H9 (cell line): ENCODE measurements at regions not wholly inside any gene's neighbourhood (a gene's known extent, or its start where the extent isn't known, plus 50 kb on each side); places are given as distances from the start of the nearest gene placed in this dataset.

Source experiments
- DNase-seq: peaks from one replicate; pipeline ENCODE4 v3.0.0-alpha.2; 2017
- H2AFZ ChIP-seq: one replicate; pipeline ENCODE4 v1.6.1; 2013; ENCODE audit warnings: mild to moderate bottlenecking, low read length, control low read depth, moderate library complexity
- H2AK5ac ChIP-seq: 2 replicates; pipeline ENCODE4 v1.6.1; 2013; ENCODE audit warnings: low read length, control low read depth, mixed read lengths; ENCODE audit not compliant: insufficient read length
- H2BK120ac ChIP-seq: one replicate; pipeline ENCODE4 v1.6.1; 2013; ENCODE audit warnings: low read depth, mild to moderate bottlenecking, low read length, control low read depth, inconsistent platforms; ENCODE audit not compliant: poor library complexity, severe bottlenecking
- H2BK12ac ChIP-seq: 2 replicates; pipeline ENCODE4 v1.6.1; 2013; ENCODE audit warnings: low read length, control low read depth, mixed read lengths, low read depth; ENCODE audit not compliant: insufficient read length
- H2BK15ac ChIP-seq: 2 replicates; pipeline ENCODE4 v1.6.1; 2013; ENCODE audit warnings: low read depth, low read length, control low read depth
- H2BK20ac ChIP-seq: one replicate; pipeline ENCODE4 v1.6.1; 2013; ENCODE audit warnings: low read depth, mild to moderate bottlenecking, low read length, control low read depth, inconsistent platforms; ENCODE audit not compliant: poor library complexity, severe bottlenecking
- H2BK5ac ChIP-seq: 2 replicates; pipeline ENCODE4 v1.6.1; 2013; ENCODE audit warnings: low read length, control low read depth, mixed read lengths; ENCODE audit not compliant: insufficient read length
- H3K14ac ChIP-seq: 2 replicates; pipeline ENCODE4 v1.6.1; 2013; ENCODE audit warnings: low read length, control low read depth; ENCODE audit not compliant: insufficient read depth
- H3K18ac ChIP-seq: 2 replicates; pipeline ENCODE4 v1.6.1; 2013; ENCODE audit warnings: low read depth, mild to moderate bottlenecking, mixed read lengths, low read length, control low read depth; ENCODE audit not compliant: insufficient read length
- H3K23ac ChIP-seq: 2 replicates; pipeline ENCODE4 v1.6.1; 2013; ENCODE audit warnings: low read length, control low read depth, mixed read lengths, low read depth; ENCODE audit not compliant: insufficient read length
- H3K23me2 ChIP-seq: 2 replicates; pipeline ENCODE4 v1.6.1; 2013; ENCODE audit warnings: low read depth, mild to moderate bottlenecking, mixed read lengths, low read length, control low read depth; ENCODE audit not compliant: insufficient read length, poor library complexity, severe bottlenecking
- H3K27ac ChIP-seq: 2 replicates; pipeline ENCODE4 v1.5.1; 2013; ENCODE audit warnings: low read length, control low read depth, mixed read lengths, low read depth; ENCODE audit not compliant: insufficient read length
- H3K27me3 ChIP-seq: 2 replicates; pipeline ENCODE4 v1.6.1; 2013; ENCODE audit warnings: low read length, control low read depth, inconsistent platforms; ENCODE audit not compliant: insufficient read depth
- H3K4ac ChIP-seq: 2 replicates; pipeline ENCODE4 v1.6.1; 2013; ENCODE audit warnings: low read depth, mild to moderate bottlenecking, control low read depth, inconsistent platforms, low read length, moderate library complexity
- H3K4me1 ChIP-seq: 2 replicates; pipeline ENCODE4 v1.6.1; 2013; ENCODE audit warnings: low read length, control low read depth, inconsistent platforms; ENCODE audit not compliant: insufficient read depth
- H3K4me2 ChIP-seq: 2 replicates; pipeline ENCODE4 v1.6.1; 2013; ENCODE audit warnings: low read length, control low read depth, mixed read lengths; ENCODE audit not compliant: insufficient read length, insufficient read depth
- H3K56ac ChIP-seq: 2 replicates; pipeline ENCODE4 v1.6.1; 2013; ENCODE audit warnings: low read depth, mild to moderate bottlenecking, mixed read lengths, low read length, control low read depth; ENCODE audit not compliant: insufficient read length
- H3K79me1 ChIP-seq: 2 replicates; pipeline ENCODE4 v1.6.1; 2013; ENCODE audit warnings: low read depth, mild to moderate bottlenecking, moderate library complexity, low read length, control low read depth, inconsistent platforms; ENCODE audit not compliant: insufficient read depth, poor library complexity, severe bottlenecking
- H3K79me2 ChIP-seq: 2 replicates; pipeline ENCODE4 v1.6.1; 2013; ENCODE audit warnings: low read length, control low read depth, inconsistent platforms; ENCODE audit not compliant: insufficient read depth
- H3K9ac ChIP-seq: 2 replicates; pipeline ENCODE4 v1.6.1; 2013; ENCODE audit warnings: low read length, control low read depth, mixed read lengths; ENCODE audit not compliant: insufficient read length; ENCODE audit errors: extremely low read depth
- H3K9me3 ChIP-seq: one replicate; pipeline ENCODE4 v1.6.1; 2013; ENCODE audit warnings: low read depth, low read length, inconsistent platforms; ENCODE audit not compliant: control insufficient read depth
- H3T11ph ChIP-seq: one replicate; pipeline ENCODE4 v1.6.1; 2013; ENCODE audit warnings: mild to moderate bottlenecking, low read length, control low read depth, inconsistent platforms
- H4K20me1 ChIP-seq: one replicate; pipeline ENCODE4 v1.6.1; 2013; ENCODE audit not compliant: control insufficient read depth, insufficient read length, insufficient read depth
- H4K5ac ChIP-seq: 2 replicates; pipeline ENCODE4 v1.6.1; 2013; ENCODE audit warnings: low read depth, mild to moderate bottlenecking, mixed read lengths, low read length, control low read depth; ENCODE audit not compliant: insufficient read length
- H4K8ac ChIP-seq: replicated peaks from 2 replicates; pipeline ENCODE4 v1.6.1; 2013; ENCODE audit warnings: low read length, control low read depth, mixed read lengths, low read depth; ENCODE audit not compliant: insufficient read length
- H4K91ac ChIP-seq: 2 replicates; pipeline ENCODE4 v1.6.1; 2013; ENCODE audit warnings: low read depth, mild to moderate bottlenecking, moderate library complexity, mixed read lengths, low read length, control low read depth; ENCODE audit not compliant: insufficient read length
- H3K27ac Mint-ChIP-seq, 3 experiments: 2 replicates in 2 of 3; 3 replicates in 1 of 3; pipeline ENCODE4 v1.8.0; 2020 to 2021; ENCODE audit warnings: mixed read lengths in 3 of 3, mild to moderate bottlenecking in 1 of 3, moderate library complexity in 1 of 3
- H3K27me3 Mint-ChIP-seq: 2 replicates; pipeline ENCODE4 v1.8.0; 2021; ENCODE audit warnings: low read depth, mild to moderate bottlenecking, moderate library complexity, mixed read lengths
- H3K36me3 Mint-ChIP-seq, 3 experiments: 2 replicates in 2 of 3; 3 replicates in 1 of 3; pipeline ENCODE4 v1.8.0; 2020 to 2021; ENCODE audit warnings: low read depth in 3 of 3, mixed read lengths in 3 of 3; ENCODE audit not compliant: insufficient read depth in 1 of 3
- H3K4me1 Mint-ChIP-seq, 2 experiments: 2 replicates each; pipeline ENCODE4 v1.8.0; 2020; ENCODE audit warnings: mixed read lengths in 2 of 2
- H3K4me3 Mint-ChIP-seq, 2 experiments: 2 replicates in 1 of 2; 3 replicates in 1 of 2; pipeline ENCODE4 v1.8.0; 2020 to 2021; ENCODE audit warnings: mild to moderate bottlenecking in 2 of 2, mixed read lengths in 2 of 2, moderate library complexity in 1 of 2
- H3K9me3 Mint-ChIP-seq, 2 experiments: 2 replicates in 1 of 2; 3 replicates in 1 of 2; pipeline ENCODE4 v1.8.0; 2020; ENCODE audit warnings: mild to moderate bottlenecking in 2 of 2, mixed read lengths in 2 of 2, moderate library complexity in 1 of 2
- WGBS: extraction: QIAGEN DNeasy Blood & Tissue Kit; methylation state at CpG from one replicate; pipeline ENCODE4 v1.1.7; 2013; ENCODE audit warnings: missing lambda C conversion rate, low lambda C conversion rate, mixed read lengths; ENCODE audit not compliant: insufficient read length; ENCODE audit errors: extremely low coverage; 5-methylcytosine and 5-hydroxymethylcytosine counted together
- TF ChIP-seq, protein P1 (sequence below): fragments of 200-600 bp; sonication (generic); conservative IDR thresholded peaks from 3 replicates; pipeline ENCODE4 v1.8.0; 2021; ENCODE audit warnings: antibody characterized with exemption, mild to moderate bottlenecking

DNA sequence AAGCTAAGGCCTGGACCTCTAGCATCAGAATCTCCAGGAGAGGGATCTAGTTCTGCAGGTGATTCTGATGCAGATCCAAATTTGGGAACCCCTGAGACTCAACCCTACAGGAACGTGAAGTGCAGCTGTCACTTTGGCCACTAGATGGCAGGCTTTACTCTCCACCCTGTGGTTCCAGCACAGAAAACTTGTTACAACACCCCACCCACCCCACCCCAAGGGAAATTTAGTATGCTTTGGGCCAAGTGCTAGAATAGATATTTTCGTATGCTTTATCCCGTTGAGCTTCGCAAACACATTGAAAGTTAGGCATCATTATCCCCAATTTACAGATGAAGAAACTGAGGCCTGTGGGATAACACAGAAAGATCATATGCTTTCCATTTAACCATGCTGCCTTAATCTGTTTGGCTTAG is 232.0 kb downstream of the B3GLCT start:
- Histone ChIP-seq H4K91ac (no peak overlapping the region), H4K20me1 (no peaks in the 10 kb centered on the region), H4K5ac (no peak overlapping the region), H3K4ac (no peak overlapping the region), H2BK15ac (no peak overlapping the region), H3K79me2 (no peaks in the 10 kb centered on the region), H3K23me2 (no peaks in the 10 kb centered on the region), H3K79me1 (no peaks in the 10 kb centered on the region), H3K27ac (no peak overlapping the region), H2BK20ac (no peak overlapping the region), H2BK120ac (no peak overlapping the region), H3K14ac (no peak overlapping the region), H2AK5ac (no peak overlapping the region), H3K9ac (no peak overlapping the region), H3K27me3 (no peaks in the 10 kb centered on the region), H3K9me3 (no peaks in the 10 kb centered on the region), H3K23ac (no peak overlapping the region), H2BK12ac (no peak overlapping the region), H3K18ac (no peak overlapping the region), H3T11ph (no peak overlapping the region), H3K56ac (no peak overlapping the region), H3K4me1 (no peaks in the 10 kb centered on the region; the same call in 1 of the 2 replicates), H2BK5ac (no peak overlapping the region), H2AFZ (no peak overlapping the region), H4K8ac (no peak overlapping the region), H3K4me2 (no peak overlapping the region)
- peak; percentile 54 for DNase-seq
- Mint-ChIP-seq H3K36me3 (no peaks in the 10 kb centered on the region), H3K4me1 (peaks cover 0 to 3% of the 10 kb centered on the region in 2 experiments; a peak in 1 of 4 replicates), H3K27me3 (no peaks in the 10 kb centered on the region), H3K4me3 (no peak overlapping the region), H3K27ac (no peak overlapping the region), H3K9me3 (no peaks in the 10 kb centered on the region; a peak in 1 of 5 replicates)
- no CpG with 5 or more reads among the region's 4 CpGs for WGBS
- TF ChIP-seq, protein P1, sequence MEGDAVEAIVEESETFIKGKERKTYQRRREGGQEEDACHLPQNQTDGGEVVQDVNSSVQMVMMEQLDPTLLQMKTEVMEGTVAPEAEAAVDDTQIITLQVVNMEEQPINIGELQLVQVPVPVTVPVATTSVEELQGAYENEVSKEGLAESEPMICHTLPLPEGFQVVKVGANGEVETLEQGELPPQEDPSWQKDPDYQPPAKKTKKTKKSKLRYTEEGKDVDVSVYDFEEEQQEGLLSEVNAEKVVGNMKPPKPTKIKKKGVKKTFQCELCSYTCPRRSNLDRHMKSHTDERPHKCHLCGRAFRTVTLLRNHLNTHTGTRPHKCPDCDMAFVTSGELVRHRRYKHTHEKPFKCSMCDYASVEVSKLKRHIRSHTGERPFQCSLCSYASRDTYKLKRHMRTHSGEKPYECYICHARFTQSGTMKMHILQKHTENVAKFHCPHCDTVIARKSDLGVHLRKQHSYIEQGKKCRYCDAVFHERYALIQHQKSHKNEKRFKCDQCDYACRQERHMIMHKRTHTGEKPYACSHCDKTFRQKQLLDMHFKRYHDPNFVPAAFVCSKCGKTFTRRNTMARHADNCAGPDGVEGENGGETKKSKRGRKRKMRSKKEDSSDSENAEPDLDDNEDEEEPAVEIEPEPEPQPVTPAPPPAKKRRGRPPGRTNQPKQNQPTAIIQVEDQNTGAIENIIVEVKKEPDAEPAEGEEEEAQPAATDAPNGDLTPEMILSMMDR: peak; percentile 95
